GM21367 (cell line): ENCODE measurements at regions not wholly inside any gene's neighbourhood (a gene's known extent, or its start where the extent isn't known, plus 50 kb on each side); places are given as distances from the start of the nearest gene placed in this dataset.
"Not testable (repeated sequence)": the region's sequence is repeated elsewhere in the genome, so short reads cannot be mapped to it uniquely, and the experiment has no call there.

ENCODE experiments used
- ATAC-seq: cut with Tn5 transposase; IDR thresholded peaks from one replicate; pipeline ENCODE4 v1.9.1; 2021; ENCODE audit not compliant: unreplicated experiment

- ATAC-seq, result no peak
These were observed 52.3 kb downstream of the MRPL57 start for GRCh38 chr13:21228738-21229137.

DNA sequence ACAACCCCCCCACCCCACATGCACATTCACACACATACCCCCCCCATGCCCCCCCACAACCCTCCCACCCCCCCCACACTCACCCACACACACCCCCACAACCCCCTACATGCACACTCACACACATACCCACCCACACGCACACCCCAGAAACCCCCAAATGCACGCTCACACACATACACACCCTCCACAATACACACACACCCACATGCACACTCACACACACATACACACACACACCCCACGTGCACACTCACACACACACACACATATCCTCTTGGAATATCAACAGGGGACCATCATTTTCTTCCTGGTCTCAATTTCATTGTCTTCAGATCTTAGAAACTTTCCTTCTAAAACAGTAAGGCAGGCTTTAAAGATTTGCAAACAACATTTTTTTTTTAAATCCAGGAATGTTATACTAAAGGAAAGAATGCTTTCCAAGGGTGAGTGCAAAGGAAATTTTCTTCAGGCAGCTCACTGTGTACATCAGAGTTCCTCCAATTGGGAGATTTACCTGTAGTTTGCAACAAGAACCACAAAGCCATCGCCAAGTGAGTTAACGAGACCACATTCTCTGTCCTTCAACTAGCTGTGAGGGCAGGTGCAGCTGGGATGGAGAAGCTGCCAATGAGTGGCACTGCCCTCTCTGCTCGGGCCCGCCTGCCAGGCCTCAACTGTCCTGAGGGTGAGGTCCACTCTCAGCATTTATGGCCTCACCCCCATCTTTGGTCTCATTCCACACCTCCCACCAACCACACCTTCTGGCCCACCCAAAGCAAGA is 53.0 kb downstream of the MRPL57 start:
- no peak for ATAC-seq

DNA sequence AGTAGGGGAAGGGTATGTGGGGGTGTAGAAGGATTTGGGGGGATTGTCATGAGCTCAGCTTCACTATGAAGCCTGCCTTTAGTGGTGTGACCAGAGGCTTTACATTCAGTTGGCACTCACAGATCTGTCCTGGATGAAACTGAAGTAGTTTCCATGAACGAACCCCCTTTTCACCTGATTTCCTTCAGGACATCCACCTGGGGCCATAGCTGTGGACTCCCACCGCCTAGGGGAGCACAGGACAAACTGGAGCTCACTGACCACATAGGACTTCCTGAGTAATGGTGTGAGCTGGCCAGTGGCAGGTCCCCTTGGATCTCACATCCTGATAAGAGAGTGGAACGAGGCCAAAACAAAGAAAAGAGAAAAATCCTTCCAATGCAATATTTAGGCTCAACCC is 54.1 kb downstream of the MRPL57 start:
- ATAC-seq, result no peak

DNA sequence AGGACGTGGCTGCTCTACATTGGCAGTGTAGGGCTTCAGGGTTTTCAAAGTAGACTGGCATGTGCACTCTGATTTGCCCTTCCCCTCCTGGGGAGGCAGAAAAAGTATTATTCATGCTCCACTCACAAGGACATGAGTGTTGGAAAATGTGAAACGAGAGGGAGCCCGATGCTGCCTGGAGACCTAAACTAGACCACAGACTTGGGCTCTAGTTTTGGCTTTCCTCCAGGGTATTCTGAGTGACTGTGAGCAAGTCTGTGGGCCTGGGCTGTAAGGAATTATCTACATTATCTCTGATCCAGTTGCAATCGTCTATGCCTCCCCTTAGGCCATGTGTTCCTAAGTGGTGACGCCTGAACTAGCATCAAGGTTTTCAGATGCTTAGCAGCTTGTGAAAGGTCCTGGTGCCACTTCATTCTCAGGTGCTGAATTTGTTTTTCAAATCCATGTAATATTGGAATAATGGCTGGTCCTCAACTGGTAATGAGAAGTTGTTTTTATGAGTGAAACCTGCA is 55.0 kb downstream of the MRPL57 start:
- no peak for ATAC-seq

DNA sequence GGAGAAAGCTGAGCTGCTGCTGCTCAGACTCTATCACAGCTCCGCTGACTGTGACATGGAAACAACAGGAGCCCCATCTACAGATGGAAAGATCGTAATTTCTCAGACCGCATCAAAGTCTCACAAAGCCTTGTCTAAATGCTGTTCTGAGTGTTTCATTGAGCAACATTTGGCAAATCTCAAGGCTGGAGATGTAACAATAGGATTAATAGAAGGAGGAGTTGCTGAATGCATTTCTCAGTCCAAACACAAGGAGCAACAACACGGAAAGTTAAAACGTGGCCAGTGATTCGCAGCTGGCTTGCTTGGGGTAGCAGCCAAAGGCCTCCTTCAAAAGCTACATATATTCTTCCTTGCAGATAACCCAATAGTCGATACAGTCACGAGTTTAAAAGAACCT is 55.7 kb downstream of the MRPL57 start:
- ATAC-seq, result no peak

DNA sequence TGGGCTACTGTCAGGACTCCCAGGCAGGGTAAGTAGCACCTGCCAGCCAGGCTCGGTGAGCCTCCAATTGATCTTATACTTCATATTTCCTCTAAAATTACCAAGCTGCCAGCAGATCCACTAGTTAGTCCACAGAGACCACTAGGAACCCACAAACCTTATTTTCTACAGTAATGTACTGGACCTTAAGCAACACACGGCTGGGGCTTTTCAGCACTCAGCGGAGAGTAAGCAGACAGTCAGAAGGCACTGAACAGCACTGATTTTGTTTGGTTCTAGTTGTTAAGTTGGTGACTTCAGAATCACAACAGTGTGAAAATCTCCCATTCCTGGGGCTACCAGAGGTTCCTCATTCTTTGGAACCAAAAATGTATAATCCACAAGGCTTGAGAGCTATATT is 56.1 kb downstream of the MRPL57 start:
- no peak for ATAC-seq

GRCh38 chr13:21233086-21233485 is 56.6 kb downstream of the MRPL57 start:
- ATAC-seq, result no peak

GRCh38 chr13:21234526-21234925 is 58.1 kb downstream of the MRPL57 start:
- ATAC-seq, result no peak

GRCh38 chr13:21235174-21235573 is 58.7 kb downstream of the MRPL57 start:
- ATAC-seq, result no peak

DNA sequence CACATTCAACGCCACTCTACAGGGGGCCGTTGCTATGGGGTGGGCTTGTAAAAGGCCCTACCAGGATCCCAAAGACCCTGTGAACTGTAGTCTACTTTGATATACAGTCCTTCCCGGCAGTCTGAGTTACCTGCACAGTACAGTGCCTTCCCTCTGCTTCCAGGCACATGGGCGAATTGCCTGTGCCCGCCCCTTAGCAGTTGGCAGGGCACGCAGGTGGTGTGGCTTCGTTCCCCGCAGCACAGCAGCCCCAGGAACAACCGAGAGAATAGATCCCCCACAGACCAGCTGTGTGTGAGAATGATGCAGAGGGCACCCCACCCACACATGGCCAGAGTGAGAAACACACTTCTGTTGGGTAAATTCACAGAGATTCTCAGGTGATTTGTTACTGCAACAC is 60.6 kb downstream of the MRPL57 start:
- ATAC-seq, result no peak

- ATAC-seq, result no peak
These were observed 61.8 kb downstream of the MRPL57 start for GRCh38 chr13:21238267-21238666.

DNA sequence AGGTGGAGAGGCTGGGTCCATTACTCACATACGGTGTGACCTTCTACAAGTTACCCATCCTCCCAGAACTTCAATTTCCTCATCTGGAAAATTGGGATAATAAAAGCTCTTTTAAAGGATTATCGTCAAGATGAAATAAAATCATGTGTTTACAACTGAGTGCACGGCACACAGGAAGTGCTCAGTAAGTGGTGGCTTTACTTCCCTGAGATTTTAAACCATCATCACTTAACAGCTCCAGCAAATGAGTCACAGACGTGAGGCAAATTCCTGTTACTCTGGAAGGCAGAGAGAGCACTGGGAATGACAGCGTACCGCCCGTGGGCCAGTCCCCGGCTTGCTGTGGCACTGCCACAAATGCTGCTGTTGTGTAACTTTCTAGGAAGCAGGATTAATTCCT is 64.1 kb downstream of the MRPL57 start:
- ATAC-seq, result no peak

GRCh38 chr13:21242236-21242635 is 65.8 kb downstream of the MRPL57 start:
- ATAC-seq, result no peak

DNA sequence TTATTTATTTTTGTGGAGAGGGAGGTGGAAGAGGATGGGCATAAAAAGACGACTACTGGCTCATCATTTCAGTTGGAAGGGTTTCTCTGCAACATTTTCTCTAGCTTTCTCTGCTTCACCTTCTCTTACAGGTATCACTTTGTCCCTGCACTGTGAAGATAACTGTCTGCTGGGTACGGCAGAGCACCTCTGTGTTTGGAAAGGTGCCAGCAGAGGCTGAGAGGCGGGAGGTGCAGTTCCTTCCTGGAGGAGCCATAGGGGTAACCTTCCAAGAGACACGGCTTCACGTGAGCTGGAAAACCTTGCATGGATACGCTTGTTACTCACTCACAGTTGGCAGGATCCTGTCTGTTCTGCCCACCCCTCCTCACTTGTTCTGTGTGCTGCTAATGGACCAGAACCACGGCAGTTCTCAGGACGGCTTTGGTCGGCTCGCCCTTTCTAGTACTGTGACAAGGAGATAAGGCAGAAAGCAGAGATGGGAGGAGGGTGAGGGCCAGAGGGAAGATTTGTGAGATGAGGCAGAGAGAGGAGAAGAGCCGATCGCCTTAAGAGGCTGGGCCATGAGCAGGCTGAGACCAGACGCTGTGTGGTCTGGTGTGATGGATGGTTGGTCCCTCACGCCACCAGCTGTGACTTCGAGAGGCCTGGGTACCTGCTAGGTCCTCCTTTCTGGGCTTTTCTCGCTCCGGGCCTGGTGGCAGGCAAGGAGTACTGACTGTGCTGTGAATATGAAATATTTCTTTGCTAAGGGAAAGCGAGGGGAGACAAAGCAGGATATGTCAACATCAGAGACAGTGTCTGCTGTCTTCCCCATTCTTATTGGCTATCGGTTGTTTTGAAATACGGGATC is 66.8 kb downstream of the MRPL57 start:
- no peak for ATAC-seq

DNA sequence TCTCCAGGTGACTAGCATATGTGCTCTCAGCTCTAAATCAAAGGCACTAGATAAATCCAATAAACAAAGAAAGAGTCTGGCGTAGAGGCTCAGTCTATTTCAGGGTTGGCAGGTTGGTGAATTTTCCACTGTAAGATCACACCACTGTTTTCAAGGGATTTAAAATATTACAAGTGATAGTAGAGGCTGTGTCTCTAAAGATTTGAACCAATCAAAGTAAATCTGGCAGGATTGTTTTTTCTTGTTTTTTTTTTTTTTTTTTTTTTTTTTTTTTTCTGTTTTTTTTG is 67.4 kb downstream of the MRPL57 start:
- not testable (repeated sequence) for ATAC-seq

DNA sequence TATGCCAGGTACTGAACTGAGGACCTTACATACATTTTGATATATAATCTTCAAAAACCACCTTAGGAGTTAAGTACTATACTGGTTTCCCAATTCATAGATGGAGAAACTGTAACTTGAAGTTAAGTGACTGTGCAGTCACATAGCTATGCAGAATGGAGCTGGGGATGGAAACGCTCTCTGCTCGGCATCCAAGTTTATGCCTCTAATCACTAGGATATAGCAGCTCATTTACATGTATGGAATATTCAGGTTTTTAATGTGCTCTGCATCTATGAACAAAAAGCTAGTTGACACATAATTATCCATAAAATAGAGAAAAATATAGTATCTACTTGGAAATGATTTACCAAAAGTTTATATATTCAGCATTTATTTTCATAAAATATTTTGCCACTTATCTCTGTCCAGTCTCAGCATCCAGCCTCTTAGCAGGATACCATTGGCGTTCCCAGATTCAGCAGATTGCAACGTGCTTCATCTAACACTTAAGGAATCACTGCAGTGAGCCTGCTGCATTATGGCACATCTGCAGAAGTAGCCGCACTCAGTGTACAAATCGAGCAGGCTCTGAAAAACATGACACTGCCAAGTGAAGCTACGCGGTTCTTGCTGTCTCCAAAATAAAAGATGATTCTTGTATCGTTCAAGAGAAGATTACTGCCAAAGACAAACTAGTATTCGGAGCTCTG is 70.4 kb downstream of the MRPL57 start:
- no peak for ATAC-seq

DNA sequence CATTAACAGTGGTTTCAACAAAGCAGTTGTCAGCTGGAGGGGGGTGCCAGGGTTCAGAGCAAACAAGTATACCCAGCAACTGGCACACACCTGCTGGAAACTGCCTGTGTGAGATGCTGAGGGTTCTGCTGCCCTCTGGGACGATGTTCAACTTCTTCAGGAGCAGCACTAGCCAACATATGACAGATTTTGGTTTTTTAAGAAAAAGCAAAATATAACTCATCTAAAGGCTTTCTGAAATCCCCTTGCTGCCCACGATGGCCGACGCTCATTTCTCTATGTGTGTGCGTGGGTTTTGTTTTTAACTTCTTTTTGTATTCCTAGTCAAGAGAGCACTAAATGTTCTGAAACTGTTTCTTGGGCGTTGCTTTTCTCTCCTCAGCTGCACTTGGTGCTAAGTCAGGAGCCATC is 79.9 kb downstream of the MRPL57 start:
- no peak for ATAC-seq

GRCh38 chr13:21256891-21257290 is 80.4 kb downstream of the MRPL57 start:
- no peak for ATAC-seq

DNA sequence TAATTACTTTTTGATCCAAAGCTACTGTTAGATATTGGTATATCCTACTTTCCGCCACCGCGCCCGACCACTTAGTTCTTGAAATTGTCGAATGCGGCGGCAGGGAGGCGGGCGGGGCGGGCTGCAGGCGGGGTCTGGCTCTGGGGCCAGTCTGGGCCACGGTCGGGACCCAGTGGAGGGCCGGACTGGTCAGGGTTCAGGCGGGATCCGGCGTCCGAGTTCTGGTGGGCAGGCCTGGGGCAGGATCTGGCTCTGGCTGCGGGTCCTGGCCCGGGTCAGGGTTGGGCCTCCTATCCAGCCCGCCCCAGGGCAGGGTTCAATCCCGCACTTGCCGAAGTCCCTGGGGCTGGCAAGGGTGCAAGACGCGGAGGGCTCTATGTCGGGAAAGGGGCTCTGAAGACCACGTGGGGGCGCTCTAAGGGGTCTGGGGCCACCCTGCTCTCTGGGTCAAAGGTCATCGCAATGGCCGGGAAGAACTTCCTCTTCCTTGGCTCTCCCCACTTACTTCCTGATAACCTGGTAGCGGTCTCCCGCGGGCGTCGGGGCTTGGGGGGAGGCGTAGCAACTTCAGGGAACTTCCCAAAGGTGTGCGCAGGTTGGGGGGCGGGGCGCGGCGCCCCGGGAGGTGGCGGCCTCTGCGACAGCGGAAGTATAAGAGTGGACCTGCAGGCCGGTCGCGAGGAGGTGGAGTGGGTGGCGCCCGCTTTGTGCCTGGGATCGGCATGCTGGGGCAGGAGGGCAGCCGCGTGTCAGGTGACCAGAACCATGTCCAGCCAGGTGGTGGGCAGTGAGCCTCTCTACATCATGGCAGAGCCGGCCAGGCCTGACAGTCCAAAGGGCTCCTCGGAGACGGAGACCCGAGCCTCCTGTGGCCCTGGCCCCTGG is 83.4 kb downstream of the MRPL57 start:
- ATAC-seq, result no peak

- ATAC-seq, result not testable (repeated sequence)
These were observed 84.3 kb downstream of the MRPL57 start for GRCh38 chr13:21260561-21261290.
